Keratinocyte (primary cell): ENCODE measurements at regions not wholly inside any gene's neighbourhood (a gene's known extent, or its start where the extent isn't known, plus 50 kb on each side); places are given as distances from the start of the nearest gene placed in this dataset.

Experiments used
- DNase-seq: peaks from one replicate; pipeline ENCODE4 v3.0.0-alpha.2; 2011; ENCODE audit warnings: low read depth, missing footprints, low spot score
- FAIRE-seq: peaks from 2 replicates; lab custom pipeline; 2011; peaks lifted over from hg19 to GRCh38; lab: Jason Lieb, UNC
- H2AFZ ChIP-seq: 2 replicates; pipeline ENCODE4 v1.6.0; 2012; ENCODE audit warnings: low read length, control low read depth, inconsistent platforms; ENCODE audit not compliant: control insufficient read depth
- H3K27ac ChIP-seq: 2 replicates; pipeline ENCODE4 v1.5.1; 2011; ENCODE audit warnings: low read length; ENCODE audit not compliant: control insufficient read depth, insufficient read depth
- H3K27me3 ChIP-seq: 3 replicates; pipeline ENCODE4 v1.6.0; 2011; ENCODE audit warnings: low read length; ENCODE audit not compliant: control insufficient read depth, insufficient read depth; ENCODE audit errors: extremely low read depth
- H3K36me3 ChIP-seq, 2 experiments: 2 replicates in 1 of 2; 3 replicates in 1 of 2; pipeline ENCODE4 v1.5.1; 2011; ENCODE audit warnings: low read length in 2 of 2, mild to moderate bottlenecking in 1 of 2; ENCODE audit not compliant: control insufficient read depth in 2 of 2, insufficient read depth in 2 of 2; ENCODE audit errors: extremely low read depth in 1 of 2
- H3K4me1 ChIP-seq: 3 replicates; pipeline ENCODE4 v1.5.1; 2011; ENCODE audit warnings: low read length; ENCODE audit not compliant: control insufficient read depth, insufficient read depth; ENCODE audit errors: extremely low read depth
- H3K4me2 ChIP-seq: 3 replicates; pipeline ENCODE4 v1.6.0; 2011; ENCODE audit warnings: low read depth, low read length; ENCODE audit not compliant: control insufficient read depth, insufficient read depth; ENCODE audit errors: extremely low read depth
- H3K4me3 ChIP-seq, 3 experiments: fragments of 200-600 bp in 1 of 3; sonication (generic) in 1 of 3; 2 replicates in 2 of 3; 3 replicates in 1 of 3; pipeline ENCODE4 v1.5.1; 2011 to 2016; ENCODE audit warnings: low read length in 3 of 3, mild to moderate bottlenecking in 3 of 3, control low read depth in 2 of 3, inconsistent platforms in 1 of 3, low read depth in 1 of 3, mixed read lengths in 1 of 3, mixed run types in 1 of 3, moderate library complexity in 1 of 3; ENCODE audit not compliant: control insufficient read depth in 2 of 3, insufficient read depth in 2 of 3; ENCODE audit errors: extremely low read depth in 1 of 3
- H3K79me2 ChIP-seq: 2 replicates; pipeline ENCODE4 v1.6.0; 2012; ENCODE audit warnings: low read length; ENCODE audit not compliant: control insufficient read depth, insufficient read depth
- H3K9ac ChIP-seq: 3 replicates; pipeline ENCODE4 v1.6.0; 2011; ENCODE audit warnings: low read length; ENCODE audit not compliant: control insufficient read depth, insufficient read depth; ENCODE audit errors: extremely low read depth
- H3K9me1 ChIP-seq: 3 replicates; pipeline ENCODE4 v1.6.0; 2011; ENCODE audit warnings: low read length; ENCODE audit not compliant: control insufficient read depth, insufficient read depth; ENCODE audit errors: extremely low read depth
- H3K9me3 ChIP-seq: 2 replicates; pipeline ENCODE4 v1.5.1; 2012; ENCODE audit warnings: low read depth, low read length; ENCODE audit not compliant: control insufficient read depth
- H4K20me1 ChIP-seq: 3 replicates; pipeline ENCODE4 v1.6.0; 2011; ENCODE audit warnings: low read length; ENCODE audit not compliant: control insufficient read depth, insufficient read depth; ENCODE audit errors: extremely low read depth
- CTCF ChIP-seq, 3 experiments: IDR thresholded peaks in 1 of 3; conservative IDR thresholded peaks in 1 of 3; optimal IDR thresholded peaks in 1 of 3; 2 replicates in 2 of 3; 3 replicates in 1 of 3; pipeline versions ENCODE3 to v1.5.1; 2011; ENCODE audit warnings: low read length in 3 of 3, mild to moderate bottlenecking in 3 of 3, moderate library complexity in 2 of 3, control low read depth in 1 of 3, inconsistent platforms in 1 of 3; ENCODE audit not compliant: insufficient read depth in 2 of 3; ENCODE audit errors: extremely low read depth in 1 of 3
- EZH2 ChIP-seq: IDR thresholded peaks from one replicate; pipeline ENCODE4 v1.6.1; 2012; ENCODE audit warnings: inconsistent platforms, mild to moderate bottlenecking, low read length, moderate library complexity
- dilution Hi-C: fragments of 300-500 bp; cut with MboI; formaldehyde crosslinking; loops from one replicate; pipeline ENCODE4 v1.7.0; 2020; ENCODE audit warnings: low sequenced_read_pairs; ENCODE audit not compliant: extremely low pct_ligation_motif_present

- Histone ChIP-seq H3K27me3 (no peaks in the 10 kb centered on the region), H2AFZ (no peak overlapping the region), H3K27ac (no peak overlapping the region), H3K79me2 (no peaks in the 10 kb centered on the region), H3K4me3 (no peak overlapping the region), H3K9ac (no peak overlapping the region), H3K9me3 (no peaks in the 10 kb centered on the region), H3K9me1 (no peaks in the 10 kb centered on the region), H3K4me1 (no peaks in the 10 kb centered on the region), H3K4me2 (no peak overlapping the region), H4K20me1 (no peaks in the 10 kb centered on the region), H3K36me3 (no peaks in the 10 kb centered on the region)
- no peak for FAIRE-seq
- DNase-seq, result no peak
- no peak for TF ChIP-seq CTCF (optimal IDR thresholded peaks at IDR 0.05 in 1 of 3, IDR thresholded peaks at IDR 0.05 in 1 of 3, conservative IDR thresholded peaks at IDR 0.05 in 1 of 3; ENCODE audit: extremely low read depth in 1 of 3, insufficient read depth in 2 of 3, low read length in 3 of 3)
- dilution Hi-C loops, result no loop called here
Observed at GRCh38 chr5:173742432-173742816, 126.0 kb upstream of the BOD1 start.

GRCh38 chr5:173743641-173744343 lies 127.3 kb upstream of the BOD1 start:
- Histone ChIP-seq H3K27me3 (no peaks in the 10 kb centered on the region), H4K20me1 (no peaks in the 10 kb centered on the region), H3K4me2 (no peak overlapping the region), H3K9me1 (no peaks in the 10 kb centered on the region), H3K4me1 (no peaks in the 10 kb centered on the region), H2AFZ (no peak overlapping the region), H3K9ac (no peak overlapping the region), H3K9me3 (no peaks in the 10 kb centered on the region), H3K36me3 (no peaks in the 10 kb centered on the region), H3K79me2 (no peaks in the 10 kb centered on the region), H3K4me3 (no peak overlapping the region), H3K27ac (no peak overlapping the region)
- dilution Hi-C loops, result no loop called here
- TF ChIP-seq CTCF (optimal IDR thresholded peaks at IDR 0.05 in 1 of 3, IDR thresholded peaks at IDR 0.05 in 1 of 3, conservative IDR thresholded peaks at IDR 0.05 in 1 of 3; ENCODE audit: extremely low read depth in 1 of 3, insufficient read depth in 2 of 3, low read length in 3 of 3), result no peak
- TF ChIP-seq EZH2, result no peak
- DNase-seq (no peak), FAIRE-seq (no peak)
